DOHH2 (cell line): ENCODE measurements at regions not wholly inside any gene's neighbourhood (a gene's known extent, or its start where the extent isn't known, plus 50 kb on each side); places are given as distances from the start of the nearest gene placed in this dataset.

Experiments
- H3F3A ChIP-seq: fragments of 200-600 bp; sonication (generic), shearing (Covaris generic); 2 replicates; pipeline ENCODE4 v1.6.0; 2016; ENCODE audit warnings: antibody characterized with exemption, mild to moderate bottlenecking; ENCODE audit not compliant: control insufficient read depth, insufficient read depth
- H3K27ac ChIP-seq: fragments of 200-600 bp; sonication (generic); 2 replicates; pipeline ENCODE4 v1.5.1; 2014; ENCODE audit warnings: low read depth, mild to moderate bottlenecking, low read length, moderate library complexity
- H3K27me3 ChIP-seq: fragments of 200-600 bp; sonication (generic); 2 replicates; pipeline ENCODE4 v1.6.1; 2014; ENCODE audit warnings: mild to moderate bottlenecking, low read length, mixed read lengths; ENCODE audit not compliant: control insufficient read depth
- H3K36me3 ChIP-seq: fragments of 200-600 bp; sonication (generic); 2 replicates; pipeline ENCODE4 v1.6.1; 2014; ENCODE audit warnings: mild to moderate bottlenecking, low read length, moderate library complexity, mixed read lengths; ENCODE audit not compliant: control insufficient read depth
- H3K4me1 ChIP-seq: fragments of 200-600 bp; sonication (generic); 2 replicates; pipeline ENCODE4 v1.6.1; 2014; ENCODE audit warnings: mild to moderate bottlenecking, low read length, mixed read lengths; ENCODE audit not compliant: control insufficient read depth
- H3K4me2 ChIP-seq: fragments of 200-600 bp; sonication (generic); 2 replicates; pipeline ENCODE4 v1.6.0; 2014; ENCODE audit warnings: mild to moderate bottlenecking, low read length, moderate library complexity
- H3K4me3 ChIP-seq: fragments of 200-600 bp; sonication (generic); 2 replicates; pipeline ENCODE4 v1.5.1; 2014; ENCODE audit warnings: mild to moderate bottlenecking, low read length, mixed read lengths
- H3K79me2 ChIP-seq: fragments of 200-600 bp; sonication (generic); 2 replicates; pipeline ENCODE4 v1.6.1; 2014; ENCODE audit warnings: mild to moderate bottlenecking, low read length, mixed read lengths; ENCODE audit not compliant: control insufficient read depth
- H3K9me2 ChIP-seq: fragments of 200-600 bp; sonication (generic); replicated peaks from 2 replicates; pipeline ENCODE4 v1.6.1; 2014; ENCODE audit warnings: mild to moderate bottlenecking, low read length, mixed read lengths; ENCODE audit not compliant: control insufficient read depth
- H3K9me3 ChIP-seq: fragments of 200-600 bp; sonication (generic); 2 replicates; pipeline ENCODE4 v1.6.1; 2014; ENCODE audit warnings: antibody characterized with exemption, low read length, mixed read lengths; ENCODE audit not compliant: control insufficient read depth, insufficient read depth
- H4K20me1 ChIP-seq: fragments of 200-600 bp; sonication (generic); 2 replicates; pipeline ENCODE4 v1.6.0; 2014; ENCODE audit warnings: low read depth, mild to moderate bottlenecking, antibody characterized with exemption, low read length, moderate library complexity; ENCODE audit not compliant: control insufficient read depth, insufficient read depth
- CTCF ChIP-seq: fragments of 200-600 bp; sonication (generic); IDR thresholded peaks from one replicate; pipeline ENCODE4 v1.5.1; 2014; ENCODE audit warnings: antibody characterized with exemption, mild to moderate bottlenecking, low read depth, low read length; ENCODE audit not compliant: poor library complexity, severe bottlenecking
- EZH2phosphoT487 ChIP-seq: fragments of 200-600 bp; sonication (generic); IDR thresholded peaks from 2 replicates; pipeline ENCODE4 v1.6.1; 2017; ENCODE audit warnings: borderline replicate concordance, mild to moderate bottlenecking, antibody characterized with exemption, low read length, moderate library complexity, mixed read lengths

DNA sequence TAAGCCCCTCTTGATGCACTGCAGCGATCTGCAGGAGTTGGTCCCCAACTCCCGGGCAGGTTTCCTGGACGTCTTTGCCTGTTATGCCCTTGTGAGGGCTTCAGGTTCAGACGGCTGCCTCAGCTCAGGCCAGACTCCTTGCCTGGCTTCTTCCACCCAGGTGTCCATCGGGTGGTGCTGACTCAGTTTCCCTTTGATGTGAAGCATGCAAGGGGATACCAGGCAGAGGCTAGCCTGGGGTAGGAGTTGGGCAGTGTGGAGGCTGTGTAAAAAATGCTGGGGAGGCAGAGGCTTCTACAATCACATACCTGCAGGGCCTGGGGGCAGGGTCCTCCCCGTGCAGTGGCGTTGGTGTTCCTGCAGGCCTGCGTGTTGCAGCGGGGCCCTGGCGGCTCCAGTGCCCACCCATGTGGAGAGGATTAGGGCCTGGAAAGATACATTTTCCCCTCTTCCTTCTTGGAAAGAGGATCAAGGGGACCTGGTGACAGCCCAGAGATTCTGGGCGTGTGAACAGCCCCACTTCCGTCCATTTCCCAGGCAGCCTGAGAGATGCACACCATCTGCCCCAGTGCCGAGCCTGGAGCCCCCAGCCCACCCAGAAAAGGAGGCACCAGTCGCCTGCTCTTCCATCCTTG lies 338.3 kb downstream of the DYSF start:
- Histone ChIP-seq H3F3A (no peaks in the 10 kb centered on the region), H3K27ac (no peak overlapping the region), H3K9me3 (no peaks in the 10 kb centered on the region), H3K4me3 (no peak overlapping the region), H3K9me2 (no peaks in the 10 kb centered on the region), H4K20me1 (no peaks in the 10 kb centered on the region), H3K36me3 (no peaks in the 10 kb centered on the region), H3K79me2 (no peaks in the 10 kb centered on the region), H3K27me3 (no peaks in the 10 kb centered on the region), H3K4me1 (no peaks in the 10 kb centered on the region), H3K4me2 (no peak overlapping the region)
- TF ChIP-seq EZH2phosphoT487 (no peak), CTCF (no peak)

DNA sequence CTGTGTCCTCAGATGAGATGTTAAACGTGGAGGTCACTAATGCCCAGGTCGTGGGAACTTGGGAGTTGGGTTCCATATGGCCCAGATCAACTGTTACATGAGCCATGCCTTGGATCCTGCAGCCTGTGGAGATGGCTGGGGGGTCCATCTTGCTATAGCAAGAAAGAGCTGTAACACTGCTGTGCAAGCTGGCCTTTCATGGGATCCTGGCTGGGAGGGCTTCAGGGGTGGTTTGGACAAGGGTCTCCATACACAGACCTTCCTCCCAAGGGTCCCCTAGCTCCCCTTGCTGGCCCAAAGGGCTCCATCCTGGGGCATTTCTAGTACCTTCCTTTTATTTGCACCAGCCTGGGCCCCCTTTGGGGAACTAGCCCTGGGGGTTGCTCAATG lies 337.7 kb downstream of the DYSF start:
- Histone ChIP-seq H3K36me3 (no peaks in the 10 kb centered on the region), H3F3A (no peaks in the 10 kb centered on the region), H3K79me2 (no peaks in the 10 kb centered on the region), H3K4me1 (no peaks in the 10 kb centered on the region), H3K27me3 (no peaks in the 10 kb centered on the region), H3K9me2 (no peaks in the 10 kb centered on the region), H3K27ac (no peak overlapping the region), H3K4me3 (no peak overlapping the region), H3K4me2 (no peak overlapping the region), H4K20me1 (no peaks in the 10 kb centered on the region), H3K9me3 (no peaks in the 10 kb centered on the region)
- TF ChIP-seq EZH2phosphoT487: no peak
- TF ChIP-seq CTCF: no peak

DNA sequence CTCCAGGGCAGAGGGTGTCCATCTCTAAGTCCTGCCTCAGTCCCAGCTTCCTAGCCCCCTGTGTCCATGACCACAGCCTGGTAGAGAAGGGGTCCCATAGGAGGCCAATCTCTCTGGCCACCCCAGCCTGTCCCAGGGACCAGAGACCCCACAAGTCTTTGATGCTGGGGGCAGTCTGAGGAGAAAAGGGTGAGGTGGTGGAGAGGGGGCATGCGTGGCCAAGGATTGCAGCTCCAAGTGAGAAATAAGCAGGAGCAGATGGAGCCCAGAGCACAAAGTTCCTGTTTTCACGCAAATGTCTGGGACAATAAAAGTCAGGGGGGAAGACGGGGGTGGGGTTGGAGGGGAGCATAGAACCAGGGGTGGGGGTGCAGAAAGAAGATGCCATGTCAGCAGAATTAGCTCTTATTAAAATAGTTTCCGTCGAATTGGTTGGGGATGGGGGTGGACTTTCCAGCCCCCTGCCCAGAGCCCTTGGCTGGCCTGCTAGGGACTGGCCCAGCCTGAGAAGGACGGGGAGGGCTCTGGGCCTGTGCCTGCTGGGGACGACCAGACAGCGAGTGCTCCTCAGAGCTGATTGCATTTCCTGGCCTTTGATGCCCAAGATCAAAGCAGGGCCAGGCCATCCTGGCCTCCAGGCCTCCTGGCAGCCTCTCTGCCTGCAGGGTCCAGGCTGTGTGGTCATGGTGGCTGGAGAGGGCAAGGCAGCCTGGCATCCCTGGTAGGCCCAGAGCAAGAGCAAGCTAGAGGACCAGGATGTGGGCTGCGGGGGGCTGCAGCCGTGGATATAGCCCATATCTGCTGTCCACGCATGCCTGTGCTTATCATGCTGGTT lies 337.1 kb downstream of the DYSF start:
- Histone ChIP-seq H3K27me3 (no peaks in the 10 kb centered on the region), H3K9me3 (no peaks in the 10 kb centered on the region), H3K9me2 (no peaks in the 10 kb centered on the region), H3K4me3 (no peak overlapping the region), H3K27ac (no peak overlapping the region), H4K20me1 (no peaks in the 10 kb centered on the region), H3K36me3 (no peaks in the 10 kb centered on the region), H3K4me1 (no peaks in the 10 kb centered on the region), H3K79me2 (no peaks in the 10 kb centered on the region), H3F3A (no peaks in the 10 kb centered on the region), H3K4me2 (no peak overlapping the region)
- TF ChIP-seq EZH2phosphoT487 (no peak), CTCF (no peak)
